ENCODE measurements at regions not wholly inside any gene's neighbourhood (a gene's known extent, or its start where the extent isn't known, plus 50 kb on each side); places are given as distances from the start of the nearest gene placed in this dataset.

- ChIA-PET POLR2A (no interaction called here), CTCF (ENCODE audit: unreplicated experiment) (no interaction called here)
- intact Hi-C loops (cut with micrococcal nuclease; ENCODE audit: unreplicated experiment): no loop called here
Observed at GRCh38 chr3:5741017-5741416, 553.5 kb downstream of the EDEM1 start.

GRCh38 chr3:5750091-5750490 is 562.6 kb downstream of the EDEM1 start:
- CTCF ChIA-PET (ENCODE audit: unreplicated experiment): no interaction called here
- no peaks in the 10 kb centered on the region for H3K9me3 ChIP-seq (ENCODE audit: low read length)
- H3K4me2 ChIP-seq (ENCODE audit: low read length): no peak overlapping the region
- no peak overlapping the region for H3K4me3 ChIP-seq (ENCODE audit: low read depth, low read length, poor library complexity, severe bottlenecking)
- H3K27ac ChIP-seq (ENCODE audit: low read depth, low read length, poor library complexity, severe bottlenecking): no peak overlapping the region
- POLR2A ChIA-PET: no interaction called here
- H2AFZ ChIP-seq (ENCODE audit: low read length): no peak overlapping the region
- no TSS peak for BruUV-seq (replicated peaks)
- no peaks in the 10 kb centered on the region for H3K79me2 ChIP-seq (ENCODE audit: insufficient read depth, low read depth, low read length)
- H3K9me2 ChIP-seq (ENCODE audit: insufficient read depth, low read length): no peaks in the 10 kb centered on the region
- no peak for DNase-seq (ENCODE audit: low spot score)
- intact Hi-C loops (cut with micrococcal nuclease; ENCODE audit: unreplicated experiment): no loop called here
- no peaks in the 10 kb centered on the region for H3K4me1 ChIP-seq (ENCODE audit: insufficient read depth, low read length, poor library complexity, severe bottlenecking)
- H4K20me1 ChIP-seq (ENCODE audit: insufficient read depth, low read length): no peaks in the 10 kb centered on the region
- TF ChIP-seq CTCF (conservative IDR thresholded peaks at IDR 0.05; ENCODE audit: low read length): no peak
- no peak for TF ChIP-seq EZH2phosphoT487 (IDR thresholded peaks at IDR 0.05; ENCODE audit: borderline replicate concordance, low read depth, low read length)
- no peaks in the 10 kb centered on the region for H3K36me3 ChIP-seq (ENCODE audit: insufficient read depth, low read length)

More at GRCh38 chr3:5741017-5741416, 553.5 kb downstream of the EDEM1 start:
- Histone ChIP-seq H3K36me3 (ENCODE audit: insufficient read depth, low read length) (no peaks in the 10 kb centered on the region), H3K4me1 (ENCODE audit: insufficient read depth, low read length, poor library complexity, severe bottlenecking) (no peaks in the 10 kb centered on the region), H3K27ac (ENCODE audit: low read depth, low read length, poor library complexity, severe bottlenecking) (no peak overlapping the region), H3K79me2 (ENCODE audit: insufficient read depth, low read depth, low read length) (no peaks in the 10 kb centered on the region), H3K4me2 (ENCODE audit: low read length) (no peak overlapping the region), H3K9me3 (ENCODE audit: low read length) (no peaks in the 10 kb centered on the region), H3K4me3 (ENCODE audit: low read depth, low read length, poor library complexity, severe bottlenecking) (no peak overlapping the region), H3K9me2 (ENCODE audit: insufficient read depth, low read length) (no peaks in the 10 kb centered on the region), H2AFZ (ENCODE audit: low read length) (no peak overlapping the region), H4K20me1 (ENCODE audit: insufficient read depth, low read length) (no peaks in the 10 kb centered on the region)
- no peak for DNase-seq (ENCODE audit: low spot score)
- TF ChIP-seq EZH2phosphoT487 (IDR thresholded peaks at IDR 0.05; ENCODE audit: borderline replicate concordance, low read depth, low read length): no peak
- TF ChIP-seq CTCF (conservative IDR thresholded peaks at IDR 0.05; ENCODE audit: low read length): no peak
- BruUV-seq (replicated peaks): no TSS peak

GRCh38 chr3:5750874-5751640 is 563.5 kb downstream of the EDEM1 start:
- H3K4me3 ChIP-seq (ENCODE audit: low read depth, low read length, poor library complexity, severe bottlenecking): no peak overlapping the region
- H4K20me1 ChIP-seq (ENCODE audit: insufficient read depth, low read length): no peaks in the 10 kb centered on the region
- H3K9me3 ChIP-seq (ENCODE audit: low read length): no peaks in the 10 kb centered on the region
- intact Hi-C loops (cut with micrococcal nuclease; ENCODE audit: unreplicated experiment): no loop called here
- DNase-seq (ENCODE audit: low spot score): no peak
- no peak overlapping the region for H3K4me2 ChIP-seq (ENCODE audit: low read length)
- POLR2A ChIA-PET: no interaction called here
- no peaks in the 10 kb centered on the region for H3K79me2 ChIP-seq (ENCODE audit: insufficient read depth, low read depth, low read length)
- TF ChIP-seq EZH2phosphoT487 (IDR thresholded peaks at IDR 0.05; ENCODE audit: borderline replicate concordance, low read depth, low read length): no peak
- no peak for TF ChIP-seq CTCF (conservative IDR thresholded peaks at IDR 0.05; ENCODE audit: low read length)
- H2AFZ ChIP-seq (ENCODE audit: low read length): no peak overlapping the region
- CTCF ChIA-PET (ENCODE audit: unreplicated experiment): no interaction called here
- no peak overlapping the region for H3K27ac ChIP-seq (ENCODE audit: low read depth, low read length, poor library complexity, severe bottlenecking)
- BruUV-seq (replicated peaks): no TSS peak
- H3K4me1 ChIP-seq (ENCODE audit: insufficient read depth, low read length, poor library complexity, severe bottlenecking): no peaks in the 10 kb centered on the region
- H3K9me2 ChIP-seq (ENCODE audit: insufficient read depth, low read length): no peaks in the 10 kb centered on the region
- no peaks in the 10 kb centered on the region for H3K36me3 ChIP-seq (ENCODE audit: insufficient read depth, low read length)

All from OCI-LY7 (cell line).